Activated gamma-delta T cell (primary cell): ENCODE measurements at regions not wholly inside any gene's neighbourhood (a gene's known extent, or its start where the extent isn't known, plus 50 kb on each side); places are given as distances from the start of the nearest gene placed in this dataset.

ENCODE experiments used
- DNase-seq: peaks from one replicate; lab custom pipeline; 2025; lab: John Stamatoyannopoulos, UW

DNA sequence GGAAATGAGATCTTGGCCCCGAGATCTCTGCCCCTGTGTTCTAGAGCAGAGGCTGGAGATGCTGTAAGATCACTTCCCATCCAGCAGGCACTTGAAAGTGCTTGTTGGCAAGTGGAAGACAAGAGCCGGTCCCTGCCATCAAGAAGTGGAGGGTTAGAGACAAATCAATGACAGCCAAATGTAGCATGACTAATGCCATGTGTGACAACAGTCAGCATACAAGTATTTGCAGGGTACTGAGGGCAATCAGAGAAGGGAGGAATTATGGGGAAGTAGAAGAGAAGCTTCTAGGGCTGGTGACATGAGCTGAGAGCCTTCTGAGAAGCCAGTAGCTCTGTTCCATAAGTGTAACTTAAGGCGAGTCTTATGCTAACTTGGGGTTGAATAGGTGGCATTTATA lies 58.6 kb downstream of the TMEM17 start:
- no peak for DNase-seq

DNA sequence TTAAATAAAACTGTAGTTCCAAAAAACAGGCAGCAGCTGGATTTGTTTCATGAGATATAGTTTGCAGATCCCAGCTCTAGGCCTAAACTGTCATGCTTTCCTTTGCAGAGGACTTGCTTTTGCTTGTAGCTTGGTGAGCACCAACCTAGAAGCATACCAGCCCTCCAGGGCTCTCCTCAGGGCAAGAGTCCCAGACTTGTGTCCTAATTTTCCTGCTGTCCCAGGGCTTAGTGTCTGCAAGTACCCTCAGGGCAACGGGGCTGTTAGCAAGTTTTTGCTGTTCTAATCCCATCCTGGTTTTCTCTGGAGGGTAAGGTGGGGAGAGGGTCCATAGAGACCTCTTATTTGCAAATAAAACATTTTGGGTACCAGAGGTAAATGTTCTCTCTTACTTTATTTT lies 59.5 kb downstream of the TMEM17 start:
- DNase-seq: no peak

DNA sequence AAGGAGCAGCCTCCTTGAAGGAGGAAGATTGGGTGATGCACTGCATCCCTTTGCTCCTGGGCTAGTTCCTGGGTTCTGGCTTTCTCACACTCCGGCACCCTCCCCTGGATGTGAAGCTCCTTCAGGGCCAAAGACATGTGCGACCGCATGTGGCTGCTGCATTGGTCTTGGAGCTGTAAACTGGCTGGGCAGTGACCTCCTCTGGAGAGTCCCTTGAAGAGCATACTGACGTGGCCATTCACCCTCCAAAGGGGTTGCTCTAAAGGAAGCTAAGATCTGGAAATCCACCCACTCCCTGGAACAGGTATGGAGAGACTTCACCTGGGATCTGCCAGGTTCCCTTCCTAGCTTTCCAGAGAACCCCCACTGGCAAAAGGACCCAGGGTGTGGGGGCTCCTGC lies 62.1 kb downstream of the TMEM17 start:
- no peak for DNase-seq

DNA sequence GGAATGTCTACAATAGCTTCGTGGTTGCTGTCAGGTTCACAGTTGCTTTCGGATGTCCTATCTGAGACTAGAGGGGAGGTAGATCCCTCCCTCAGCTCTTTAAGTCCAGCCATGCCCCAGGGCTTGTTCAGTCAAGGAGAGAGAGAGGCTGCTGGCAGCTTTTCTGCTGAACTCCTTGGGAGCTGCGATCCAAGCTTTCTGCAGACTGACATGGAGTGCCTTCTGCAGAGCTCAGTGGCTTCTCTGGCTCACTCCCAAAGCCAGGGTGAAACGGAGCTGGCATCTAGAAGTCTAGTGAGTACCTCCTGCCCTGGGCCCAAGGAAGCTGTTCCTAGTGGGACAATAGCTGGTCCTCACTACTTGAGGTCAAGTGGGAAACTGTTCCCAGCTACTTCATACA lies 62.5 kb downstream of the TMEM17 start:
- no peak for DNase-seq

DNA sequence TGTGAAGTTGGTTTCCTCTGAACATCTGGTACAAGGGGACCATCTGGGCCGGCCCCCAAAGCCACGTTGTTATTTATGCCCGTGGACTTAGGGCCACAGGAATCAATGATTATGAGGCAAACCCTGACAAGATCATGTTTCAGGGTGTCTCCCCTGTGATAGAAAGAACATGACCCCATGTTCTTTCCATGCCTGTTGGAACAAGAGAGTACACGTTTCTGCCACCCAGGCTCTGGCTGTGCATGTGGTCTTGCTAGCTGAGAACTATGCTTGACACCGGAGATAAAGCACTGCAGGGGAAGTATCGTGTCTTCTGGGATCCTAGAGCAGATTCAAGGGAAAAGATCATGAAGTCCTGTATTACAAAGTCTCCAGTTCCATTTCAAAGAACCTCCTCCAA lies 64.2 kb downstream of the TMEM17 start:
- no peak for DNase-seq

DNA sequence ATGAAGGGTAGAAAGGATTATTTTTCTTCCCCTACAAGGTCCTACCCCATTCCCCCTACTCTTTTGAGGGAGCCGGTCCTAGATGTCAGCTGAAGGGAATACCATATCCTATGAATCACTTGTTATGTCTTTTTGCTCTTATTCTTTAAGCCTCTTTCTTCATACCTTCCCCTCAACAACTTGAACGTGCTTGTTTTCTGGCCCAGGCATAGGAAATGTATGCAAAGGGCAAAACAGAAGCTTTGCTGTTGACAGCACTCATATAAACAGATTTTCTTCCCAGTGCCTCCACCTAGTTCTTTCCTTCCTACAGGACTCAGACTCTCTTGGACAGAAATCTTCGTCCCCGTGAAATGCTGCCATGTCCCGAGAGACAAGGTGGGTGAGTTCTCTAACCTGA lies 64.6 kb downstream of the TMEM17 start:
- no peak for DNase-seq

DNA sequence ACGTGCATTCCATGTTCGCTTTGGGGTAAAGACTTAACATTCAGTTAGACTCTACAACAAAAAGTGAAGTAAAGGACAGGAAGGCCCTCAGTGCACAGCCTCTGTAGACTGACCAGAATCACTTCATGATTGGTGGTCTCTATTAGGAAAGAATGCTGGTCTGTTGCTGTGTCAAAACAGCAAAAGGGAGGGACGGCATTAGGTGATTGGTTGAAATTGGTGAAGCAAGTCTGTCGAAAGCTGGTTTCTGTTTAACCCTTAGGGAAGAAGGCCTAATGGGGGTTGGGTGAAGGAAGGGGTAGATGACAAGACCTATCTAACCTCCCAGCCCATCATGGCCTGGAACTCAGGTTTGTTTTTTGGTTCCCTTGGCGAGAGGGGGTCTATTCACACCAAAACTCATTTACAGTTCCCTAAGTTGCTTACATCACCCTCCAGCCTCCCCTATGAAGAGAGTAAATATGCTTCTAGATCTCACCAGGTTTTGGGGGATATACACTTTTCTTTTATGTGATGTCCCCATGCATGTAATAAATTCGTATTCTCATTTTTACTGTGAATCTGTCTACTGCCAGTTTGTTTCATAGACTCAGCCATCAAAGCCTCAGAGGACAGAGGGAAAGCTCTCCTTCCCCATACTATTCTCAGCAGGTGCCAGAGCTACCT lies 65.6 kb downstream of the TMEM17 start:
- DNase-seq: no peak

DNA sequence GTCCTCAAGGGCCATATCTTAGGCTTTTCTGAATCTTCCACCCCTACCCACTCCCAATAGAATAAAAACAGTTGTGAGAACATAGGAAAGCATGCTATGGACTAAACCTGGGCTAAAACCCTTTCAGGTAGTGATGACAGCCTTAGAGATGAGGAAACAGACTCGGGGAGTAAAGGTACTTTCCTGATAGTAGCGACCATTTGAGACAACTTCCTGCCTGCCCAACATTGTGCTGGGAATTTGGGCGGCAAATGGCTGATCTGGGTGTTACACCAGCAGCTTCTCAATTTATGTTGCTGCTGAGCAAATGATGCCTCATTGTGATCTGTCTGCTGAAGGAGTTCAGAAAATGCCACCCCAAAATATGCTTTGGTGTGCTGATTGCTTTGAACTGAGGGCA lies 66.6 kb downstream of the TMEM17 start:
- no peak for DNase-seq

DNA sequence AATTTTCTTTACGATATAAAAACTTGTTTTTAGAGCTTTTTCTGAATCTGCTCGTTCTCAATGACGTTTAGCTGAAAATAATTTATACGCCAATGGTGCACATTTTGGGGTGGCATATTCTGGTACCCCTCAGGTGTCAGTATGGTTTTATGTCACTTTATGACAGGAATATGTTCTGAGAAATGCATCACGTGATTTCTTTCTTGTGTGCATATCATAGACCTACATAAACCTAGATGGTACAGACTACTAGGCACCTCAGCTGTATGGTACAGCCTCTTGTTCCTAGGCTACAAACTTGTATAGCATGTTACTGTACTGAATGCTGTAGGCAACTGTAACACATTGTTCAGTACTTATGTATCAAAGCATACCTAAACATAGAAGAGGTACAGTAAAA lies 68.2 kb downstream of the TMEM17 start:
- DNase-seq: no peak

DNA sequence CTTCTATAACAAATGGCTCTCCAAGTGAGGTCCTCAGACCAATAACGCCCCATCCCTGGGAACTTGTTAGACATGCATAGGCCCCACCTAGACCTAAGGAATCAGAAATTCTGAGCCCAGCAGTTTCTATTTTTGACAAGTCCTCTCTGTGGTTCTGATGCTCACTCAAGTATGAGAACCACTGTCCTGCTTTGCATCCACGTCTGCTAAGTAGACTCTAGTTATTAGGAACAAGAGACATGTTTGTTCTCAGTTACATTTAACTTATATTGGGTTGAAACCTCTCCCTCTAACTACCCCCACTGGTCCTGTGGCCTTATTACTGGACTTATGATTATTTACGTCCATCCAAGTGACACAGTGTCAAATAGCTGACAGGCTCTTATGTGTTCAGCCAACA lies 70.3 kb downstream of the TMEM17 start:
- DNase-seq: no peak

DNA sequence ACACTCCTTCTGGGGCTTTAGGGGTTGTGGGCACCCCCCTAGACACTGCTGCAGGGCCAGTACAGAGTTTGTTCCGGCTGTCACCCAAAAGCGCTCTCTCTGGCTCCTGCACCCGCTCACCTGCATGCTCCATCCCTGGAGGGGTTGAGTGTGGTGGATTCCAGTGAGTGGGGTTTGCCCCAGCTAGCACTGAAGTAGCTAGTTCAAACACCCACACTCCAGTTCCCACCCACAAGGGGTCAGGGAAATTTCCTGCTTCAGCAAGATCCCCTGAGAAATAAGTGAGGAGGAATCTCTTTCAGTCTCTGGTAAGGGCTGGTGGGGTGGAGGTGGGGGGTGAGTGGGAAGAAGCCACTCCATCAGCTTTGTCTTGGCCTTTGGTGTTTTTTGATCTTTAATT lies 73.6 kb downstream of the TMEM17 start:
- no peak for DNase-seq

DNA sequence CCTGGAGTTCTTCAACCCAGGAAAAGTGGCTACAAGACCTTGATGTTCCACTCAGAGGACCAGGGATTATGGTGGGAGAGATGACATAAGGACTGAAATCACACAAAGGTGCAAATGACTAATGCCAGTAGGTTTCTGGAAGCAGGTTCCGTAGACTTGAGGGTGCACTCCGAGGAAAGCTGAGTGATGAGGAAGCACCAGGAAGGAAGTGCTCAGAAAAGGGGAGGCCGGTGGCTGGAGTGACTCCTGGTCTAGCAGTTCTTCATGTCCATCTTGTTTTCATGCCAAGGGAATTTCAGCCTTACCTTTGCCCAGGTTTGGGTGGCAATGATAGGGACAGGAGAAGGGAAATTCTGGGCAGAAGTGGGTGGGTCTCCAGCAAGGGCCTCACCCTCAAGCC lies 74.5 kb downstream of the TMEM17 start:
- no peak for DNase-seq

DNA sequence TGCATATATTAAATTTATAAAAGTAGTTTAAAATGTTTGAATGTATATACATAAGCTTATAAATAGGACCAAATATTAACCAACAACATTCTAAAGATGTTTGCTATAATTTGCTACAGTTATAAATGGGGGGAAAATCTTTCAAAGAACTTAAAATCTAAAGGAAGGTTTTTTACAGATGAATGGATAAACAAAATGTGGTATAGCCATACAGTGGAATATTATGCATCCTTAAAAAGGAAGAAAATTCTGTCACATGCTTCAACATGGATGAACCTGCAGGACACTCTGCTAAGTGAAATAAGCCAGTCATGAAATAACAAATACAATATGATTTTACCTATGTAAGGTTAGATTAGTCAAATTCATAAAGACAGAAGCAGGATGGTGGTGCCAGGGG lies 75.8 kb downstream of the TMEM17 start:
- DNase-seq: no peak

DNA sequence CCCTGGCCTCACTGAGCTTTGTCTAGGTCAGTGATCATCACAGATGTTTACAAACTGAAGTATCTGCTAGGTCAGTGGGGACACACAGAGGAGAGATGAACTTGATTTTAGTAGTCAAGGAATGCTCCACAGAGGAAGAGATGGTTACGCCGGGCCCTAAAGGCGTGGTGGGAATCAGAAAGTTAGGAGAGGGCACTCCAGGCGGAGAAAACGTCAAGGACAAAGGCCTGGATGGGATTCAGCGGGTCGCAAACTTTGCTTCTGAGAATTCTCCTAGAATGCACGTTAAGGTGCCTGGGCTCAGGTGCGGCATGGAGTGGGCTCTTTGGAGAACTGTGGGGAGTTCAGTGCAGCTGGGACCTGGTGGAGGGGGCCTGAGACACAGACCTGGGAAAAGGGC lies 78.8 kb downstream of the TMEM17 start:
- no peak for DNase-seq

DNA sequence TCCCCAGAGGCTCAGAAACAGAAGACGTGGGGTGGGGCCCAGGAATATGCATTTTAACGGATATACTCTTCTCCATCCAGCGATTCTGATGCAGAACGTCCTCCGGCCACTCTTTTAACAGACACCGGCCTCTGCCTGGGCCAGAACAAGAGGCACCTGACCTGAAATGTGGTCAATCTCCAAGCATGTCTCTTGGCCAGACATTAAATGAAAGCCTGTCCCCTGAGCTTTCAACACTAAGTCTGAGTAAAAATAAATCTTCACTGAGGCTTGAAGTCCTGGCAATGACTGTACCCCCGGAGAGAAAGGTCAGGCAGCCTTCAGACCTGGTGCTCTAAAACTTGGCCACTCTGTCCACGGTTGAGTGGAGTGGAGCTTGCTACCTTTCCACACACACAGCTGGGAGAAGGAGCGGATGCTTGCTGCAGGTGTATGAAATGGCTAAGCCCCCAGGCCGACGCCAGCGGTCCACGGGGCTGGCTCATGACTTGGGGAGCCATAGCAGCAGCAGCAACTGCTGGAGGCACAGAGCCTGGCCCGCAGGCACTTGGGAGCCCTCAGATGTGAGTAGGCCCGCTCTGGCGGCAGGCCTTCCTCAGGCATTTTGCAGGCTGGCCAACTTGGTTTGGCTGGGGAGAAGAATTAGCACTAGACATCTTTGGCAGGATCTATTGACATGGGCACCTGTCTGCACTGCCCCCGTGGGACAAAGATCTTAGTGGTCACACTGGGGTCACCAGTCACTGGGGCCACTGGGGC lies 79.7 kb downstream of the TMEM17 start:
- DNase-seq: no peak

DNA sequence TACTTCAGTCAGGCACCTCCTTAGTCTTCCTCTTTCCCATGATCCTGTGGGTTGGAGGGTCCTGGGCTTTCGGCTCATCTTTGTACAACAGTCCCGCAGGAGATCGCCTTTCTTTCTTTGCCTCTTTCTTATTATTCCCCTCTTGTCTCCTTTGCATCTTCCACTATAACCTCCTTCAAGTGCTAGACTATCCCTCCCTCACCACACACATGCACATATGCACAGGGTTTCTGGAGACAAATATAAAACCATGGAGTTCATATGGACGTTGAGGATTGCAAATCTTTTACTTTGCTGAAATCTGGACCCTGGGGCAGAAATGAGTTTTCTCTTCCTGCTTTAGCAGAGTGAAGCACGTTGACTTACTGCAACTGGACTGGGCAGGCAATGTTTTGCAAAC lies 80.3 kb downstream of the TMEM17 start:
- DNase-seq: no peak

DNA sequence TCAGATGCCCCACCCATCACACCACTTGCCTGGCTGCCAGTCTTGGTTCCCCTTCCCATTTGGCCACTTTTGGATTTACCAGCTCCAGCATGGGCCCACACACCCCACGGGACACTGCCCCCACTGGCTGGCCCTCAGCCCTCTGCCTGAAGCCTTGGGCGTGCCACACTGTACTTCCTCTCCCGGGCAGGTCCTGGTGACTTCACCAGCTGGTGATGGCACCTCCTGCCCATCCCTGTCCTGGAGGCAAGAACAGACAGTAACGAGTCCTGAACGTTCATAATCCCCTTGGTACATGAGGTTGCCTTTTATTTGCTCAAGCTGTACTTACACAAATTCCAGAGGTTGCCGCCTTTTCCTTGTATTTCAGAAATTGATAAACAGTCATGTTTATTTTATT lies 81.1 kb downstream of the TMEM17 start:
- DNase-seq: no peak

DNA sequence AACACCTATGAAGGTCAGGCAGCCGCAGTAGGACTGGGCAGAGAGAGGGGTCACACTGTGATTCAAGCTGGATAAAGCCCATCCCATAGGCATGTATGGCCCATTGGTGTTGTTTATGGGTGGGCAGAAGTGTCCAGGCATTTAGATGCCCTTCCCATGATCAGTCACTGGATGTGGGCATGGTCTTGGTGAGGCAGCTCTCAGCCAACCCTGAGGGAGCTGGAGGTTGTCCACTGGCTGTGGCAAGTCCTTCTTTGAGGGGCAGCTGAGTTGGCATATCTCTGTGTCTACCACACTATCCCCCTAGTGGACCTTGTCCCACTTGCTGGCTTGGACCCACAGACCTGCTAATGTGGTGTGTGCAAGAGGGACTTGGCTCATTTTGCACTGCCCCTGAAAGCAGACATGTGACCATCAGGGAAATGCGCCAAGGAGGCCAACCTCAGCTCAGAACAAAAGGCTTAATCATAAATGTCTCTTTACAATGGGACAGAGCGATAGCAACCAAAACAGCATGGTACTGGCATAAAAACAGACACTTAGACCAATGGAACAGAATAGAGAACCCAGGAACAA lies 82.0 kb downstream of the TMEM17 start:
- DNase-seq: no peak

DNA sequence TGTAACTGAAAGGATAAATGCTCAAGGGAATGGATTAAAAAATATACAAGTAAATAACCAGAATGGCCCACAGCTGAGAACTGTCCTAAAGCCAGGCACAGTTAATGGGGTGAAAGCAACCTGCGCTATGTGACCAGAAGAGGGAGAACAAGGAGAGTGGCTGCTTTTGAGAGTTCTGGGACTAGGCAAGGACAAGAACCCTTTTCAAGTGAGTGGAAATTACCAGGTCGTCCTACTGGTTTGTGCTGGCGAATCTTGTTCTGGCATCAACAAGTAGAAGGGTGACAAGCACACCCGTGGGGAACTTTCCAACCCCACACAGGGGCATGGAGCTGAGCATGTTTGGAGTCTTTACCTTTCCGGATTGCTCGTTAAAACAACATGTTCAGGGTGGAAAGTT lies 82.8 kb downstream of the TMEM17 start:
- no peak for DNase-seq

DNA sequence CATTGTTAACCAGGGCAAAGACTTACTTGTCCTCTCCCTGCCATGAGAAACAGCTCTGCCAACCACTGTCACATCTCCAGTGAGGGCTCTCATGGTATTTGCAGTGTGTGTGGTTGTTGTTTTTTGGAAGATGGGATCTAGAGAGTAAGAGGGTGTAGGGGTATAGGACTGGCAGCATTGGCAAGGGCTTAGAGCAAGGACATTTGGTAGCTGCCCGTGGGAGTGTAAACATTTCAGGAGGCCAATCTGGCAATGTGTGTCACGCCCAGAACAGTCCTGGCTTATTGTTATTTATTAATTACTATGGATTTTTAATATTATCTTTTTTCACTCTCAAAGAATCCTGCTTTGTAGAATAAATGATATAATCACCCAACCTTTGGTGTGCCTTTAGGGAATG lies 90.5 kb downstream of the TMEM17 start:
- no peak for DNase-seq

DNA sequence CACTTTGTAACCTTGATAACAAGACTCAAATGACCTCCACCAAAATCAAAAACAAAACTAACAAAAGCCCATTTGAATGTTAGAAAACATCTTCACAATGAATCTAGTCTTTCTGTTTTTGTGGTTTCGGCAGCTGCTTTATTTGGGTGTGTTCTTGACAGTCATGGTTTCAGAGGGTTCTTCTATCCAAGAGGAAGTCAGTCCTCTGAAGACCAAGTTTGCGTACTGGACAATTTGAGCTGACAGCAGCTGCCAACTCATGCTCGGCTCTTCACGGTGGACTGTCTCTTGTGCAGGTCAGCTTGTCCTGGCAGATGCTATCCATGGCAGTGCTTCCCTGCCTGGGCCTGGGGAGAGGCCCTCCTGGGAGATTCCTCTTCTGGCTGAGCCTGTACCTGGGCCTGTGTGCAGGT lies 91.0 kb downstream of the TMEM17 start:
- no peak for DNase-seq

DNA sequence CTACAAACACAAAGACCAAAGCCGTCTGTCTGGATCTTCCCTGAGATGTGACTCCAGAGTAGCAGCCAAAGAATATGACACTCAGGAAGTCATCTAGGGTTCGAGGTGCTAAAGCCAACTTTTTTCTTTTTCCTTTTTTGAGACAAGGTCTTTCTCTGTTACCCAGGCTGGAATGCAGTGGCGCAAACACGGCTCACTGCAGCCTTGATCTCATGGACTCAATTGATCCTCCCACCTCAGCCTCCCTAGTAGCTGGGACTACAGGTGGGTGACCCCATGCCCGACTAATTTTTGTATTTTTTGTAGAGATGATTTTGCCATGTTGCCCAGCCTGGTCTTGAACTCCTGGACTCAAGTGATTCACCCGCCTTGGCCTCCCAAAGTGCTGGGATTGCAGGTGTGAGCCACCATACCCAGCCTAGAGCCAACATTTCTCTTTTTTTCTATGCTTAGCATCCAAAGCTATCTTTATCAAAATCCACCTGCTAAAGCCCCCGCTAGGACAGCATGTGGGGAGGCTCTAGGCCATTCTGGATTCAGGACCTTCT lies 92.8 kb downstream of the TMEM17 start:
- DNase-seq: no peak

DNA sequence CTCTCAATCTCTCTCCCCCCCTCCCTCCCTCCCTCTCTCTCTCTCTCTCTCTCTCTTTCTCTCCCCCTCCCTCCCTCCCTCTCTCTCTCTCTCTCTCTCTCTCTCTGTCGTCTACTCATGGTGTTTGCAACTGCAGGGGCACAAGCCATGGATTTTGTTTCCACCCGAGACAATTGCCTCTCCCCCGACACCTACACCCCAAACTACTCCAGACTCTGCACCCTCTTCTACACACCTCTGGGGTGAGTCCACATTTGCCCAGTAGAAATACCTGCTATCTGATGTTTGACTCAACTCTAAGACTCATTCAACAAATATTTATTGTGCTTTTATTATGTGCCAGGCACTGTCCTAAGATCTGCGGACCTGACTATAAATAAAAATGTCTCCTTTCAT lies 93.7 kb downstream of the TMEM17 start:
- DNase-seq: no peak
